Endodermal cell (in vitro differentiated cells): ENCODE measurements at regions not wholly inside any gene's neighbourhood (a gene's known extent, or its start where the extent isn't known, plus 50 kb on each side); places are given as distances from the start of the nearest gene placed in this dataset.

ENCODE experiments used
- DNase-seq: peaks from one replicate; pipeline ENCODE4 v3.0.0-alpha.2; 2017
- H3K27ac ChIP-seq: 2 replicates; pipeline ENCODE4 v1.5.1; 2013; ENCODE audit warnings: mild to moderate bottlenecking, low read depth, low read length, moderate library complexity
- H3K27me3 ChIP-seq: 2 replicates; pipeline ENCODE4 v1.6.1; 2013; ENCODE audit warnings: mild to moderate bottlenecking, low read length, moderate library complexity; ENCODE audit not compliant: insufficient read depth, control insufficient read depth, poor library complexity, severe bottlenecking
- H3K36me3 ChIP-seq: 2 replicates; pipeline ENCODE4 v1.7.0; 2013; ENCODE audit warnings: mild to moderate bottlenecking, low read length, moderate library complexity; ENCODE audit not compliant: control insufficient read depth, insufficient read depth
- H3K4me1 ChIP-seq: one replicate; pipeline ENCODE4 v1.7.0; 2013; ENCODE audit warnings: low read length; ENCODE audit not compliant: control insufficient read depth, insufficient read depth
- H3K4me3 ChIP-seq: 2 replicates; pipeline ENCODE4 v1.5.1; 2013; ENCODE audit warnings: mild to moderate bottlenecking, low read length, moderate library complexity
- H3K9ac ChIP-seq: 2 replicates; pipeline ENCODE4 v1.6.1; 2013; ENCODE audit warnings: mild to moderate bottlenecking, low read length, moderate library complexity; ENCODE audit not compliant: poor library complexity, severe bottlenecking; ENCODE audit errors: extremely low read depth
- H3K9me3 ChIP-seq: 2 replicates; pipeline ENCODE4 v1.6.1; 2013; ENCODE audit warnings: mild to moderate bottlenecking, low read length, moderate library complexity; ENCODE audit not compliant: control insufficient read depth
- H3K27ac Mint-ChIP-seq: 2 replicates; pipeline ENCODE4 v1.8.0; 2020; ENCODE audit warnings: mixed read lengths
- H3K27me3 Mint-ChIP-seq: 2 replicates; pipeline ENCODE4 v1.8.0; 2021; ENCODE audit warnings: mild to moderate bottlenecking, mixed read lengths; ENCODE audit not compliant: insufficient read depth
- H3K36me3 Mint-ChIP-seq: 2 replicates; pipeline ENCODE4 v1.8.0; 2020; ENCODE audit warnings: low read depth, mixed read lengths
- H3K4me1 Mint-ChIP-seq: 2 replicates; pipeline ENCODE4 v1.8.0; 2020; ENCODE audit warnings: mixed read lengths
- H3K4me3 Mint-ChIP-seq: 2 replicates; pipeline ENCODE4 v1.8.0; 2020; ENCODE audit warnings: mild to moderate bottlenecking, moderate library complexity, mixed read lengths
- H3K9me3 Mint-ChIP-seq: 2 replicates; pipeline ENCODE4 v1.8.0; 2020; ENCODE audit warnings: mild to moderate bottlenecking, mixed read lengths
- whole genome bisulfite sequencing, 2 experiments: methylation state at CpG; one replicate each; pipeline versions ENCODE4 v1.1.5 to v1.1.7; 2013; ENCODE audit warnings: missing lambda C conversion rate in 2 of 2, mixed read lengths in 1 of 2; ENCODE audit not compliant: insufficient coverage in 1 of 2, insufficient read length in 1 of 2; 5-methylcytosine and 5-hydroxymethylcytosine counted together
- TF ChIP-seq, protein P1 (sequence below): fragments of 200-600 bp; sonication (generic); conservative IDR thresholded peaks from 2 replicates; pipeline ENCODE4 v1.5.0; 2021; ENCODE audit warnings: antibody characterized with exemption, mild to moderate bottlenecking

DNA sequence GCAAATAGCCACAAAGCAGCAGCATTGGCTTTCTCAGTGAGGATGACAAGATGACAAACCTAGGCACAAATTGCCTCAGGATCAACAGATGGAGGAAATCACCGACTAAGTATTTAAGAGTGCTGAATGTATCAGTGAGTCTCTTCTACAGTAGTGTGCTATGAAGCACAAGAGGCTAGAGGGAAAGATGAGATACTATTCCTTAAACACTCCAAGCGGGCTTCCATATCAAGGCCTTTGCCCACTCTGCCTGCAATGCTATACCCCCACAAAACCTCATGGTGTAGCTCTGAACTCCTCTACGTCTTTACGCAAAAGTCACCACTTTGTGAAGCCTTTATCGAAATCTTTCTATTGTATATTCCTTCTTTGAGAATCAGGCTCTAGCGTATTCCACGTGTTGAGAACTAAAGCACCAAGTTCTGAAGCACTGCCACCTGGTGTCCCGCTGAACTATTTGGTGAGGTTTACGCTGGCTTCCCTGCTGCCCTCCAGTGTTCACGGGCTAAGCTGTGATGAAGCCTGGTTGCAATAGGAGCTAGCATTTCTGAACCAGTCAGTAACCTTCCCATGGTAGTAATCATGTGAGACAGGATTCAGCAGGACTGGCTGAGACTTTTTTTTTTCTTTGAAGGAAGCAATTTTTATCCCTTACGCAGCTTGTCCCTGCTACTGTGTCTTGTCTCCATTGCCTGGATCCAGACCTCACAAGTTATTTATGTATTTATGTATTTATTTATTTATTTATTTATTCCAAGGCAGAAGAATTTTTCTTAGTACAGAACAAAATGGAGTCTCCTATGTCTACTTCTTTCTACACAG, 426.5 kb upstream of the OR4E1 start:
- Histone ChIP-seq H3K9me3 (no peaks in the 10 kb centered on the region), H3K27ac (no peak overlapping the region), H3K4me3 (no peak overlapping the region), H3K27me3 (no peaks in the 10 kb centered on the region), H3K9ac (no peak overlapping the region), H3K4me1 (no peaks in the 10 kb centered on the region), H3K36me3 (no peaks in the 10 kb centered on the region)
- peak; percentile 90 for DNase-seq
- H3K27ac Mint-ChIP-seq: no peak overlapping the region
- peaks cover 2% of the 10 kb centered on the region for H3K4me1 Mint-ChIP-seq
- whole genome bisulfite sequencing, 2 experiments: 28 to 36% methylated on average over 8 to 11 of the region's 11 CpGs
- no peaks in the 10 kb centered on the region for H3K36me3 Mint-ChIP-seq
- no peaks in the 10 kb centered on the region for H3K9me3 Mint-ChIP-seq
- TF ChIP-seq, protein P1, sequence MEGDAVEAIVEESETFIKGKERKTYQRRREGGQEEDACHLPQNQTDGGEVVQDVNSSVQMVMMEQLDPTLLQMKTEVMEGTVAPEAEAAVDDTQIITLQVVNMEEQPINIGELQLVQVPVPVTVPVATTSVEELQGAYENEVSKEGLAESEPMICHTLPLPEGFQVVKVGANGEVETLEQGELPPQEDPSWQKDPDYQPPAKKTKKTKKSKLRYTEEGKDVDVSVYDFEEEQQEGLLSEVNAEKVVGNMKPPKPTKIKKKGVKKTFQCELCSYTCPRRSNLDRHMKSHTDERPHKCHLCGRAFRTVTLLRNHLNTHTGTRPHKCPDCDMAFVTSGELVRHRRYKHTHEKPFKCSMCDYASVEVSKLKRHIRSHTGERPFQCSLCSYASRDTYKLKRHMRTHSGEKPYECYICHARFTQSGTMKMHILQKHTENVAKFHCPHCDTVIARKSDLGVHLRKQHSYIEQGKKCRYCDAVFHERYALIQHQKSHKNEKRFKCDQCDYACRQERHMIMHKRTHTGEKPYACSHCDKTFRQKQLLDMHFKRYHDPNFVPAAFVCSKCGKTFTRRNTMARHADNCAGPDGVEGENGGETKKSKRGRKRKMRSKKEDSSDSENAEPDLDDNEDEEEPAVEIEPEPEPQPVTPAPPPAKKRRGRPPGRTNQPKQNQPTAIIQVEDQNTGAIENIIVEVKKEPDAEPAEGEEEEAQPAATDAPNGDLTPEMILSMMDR: peak; percentile 88
- H3K27me3 Mint-ChIP-seq: no peaks in the 10 kb centered on the region
- H3K4me3 Mint-ChIP-seq: no peak overlapping the region

DNA sequence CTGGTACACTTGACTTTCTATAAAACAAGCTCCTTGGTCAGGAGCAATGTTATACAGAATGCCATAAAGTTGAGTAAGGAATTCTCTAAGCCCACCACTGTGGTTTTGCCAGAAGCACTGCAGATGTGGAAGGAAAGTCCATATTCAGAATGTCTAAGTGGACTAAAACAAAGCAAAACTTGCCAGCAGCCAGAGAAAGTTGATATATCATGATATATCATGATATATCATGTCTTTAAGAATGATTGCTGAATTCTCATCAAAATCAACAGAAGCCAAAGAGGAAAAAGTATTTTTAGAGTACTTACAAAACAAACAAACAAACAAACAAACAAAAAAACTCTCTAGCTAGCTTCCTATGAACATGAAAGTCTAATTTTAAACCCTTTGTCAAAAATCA, 424.8 kb upstream of the OR4E1 start:
- Histone ChIP-seq H3K9ac (no peak overlapping the region), H3K4me3 (no peak overlapping the region), H3K27ac (no peak overlapping the region), H3K36me3 (no peaks in the 10 kb centered on the region), H3K4me1 (no peaks in the 10 kb centered on the region), H3K9me3 (no peaks in the 10 kb centered on the region), H3K27me3 (no peaks in the 10 kb centered on the region)
- Mint-ChIP-seq H3K4me3 (no peak overlapping the region), H3K9me3 (no peaks in the 10 kb centered on the region), H3K36me3 (no peaks in the 10 kb centered on the region), H3K27me3 (no peaks in the 10 kb centered on the region), H3K27ac (no peak overlapping the region), H3K4me1 (peaks cover 2% of the 10 kb centered on the region)
- no peak for DNase-seq
- TF ChIP-seq, protein P1: no peak

DNA sequence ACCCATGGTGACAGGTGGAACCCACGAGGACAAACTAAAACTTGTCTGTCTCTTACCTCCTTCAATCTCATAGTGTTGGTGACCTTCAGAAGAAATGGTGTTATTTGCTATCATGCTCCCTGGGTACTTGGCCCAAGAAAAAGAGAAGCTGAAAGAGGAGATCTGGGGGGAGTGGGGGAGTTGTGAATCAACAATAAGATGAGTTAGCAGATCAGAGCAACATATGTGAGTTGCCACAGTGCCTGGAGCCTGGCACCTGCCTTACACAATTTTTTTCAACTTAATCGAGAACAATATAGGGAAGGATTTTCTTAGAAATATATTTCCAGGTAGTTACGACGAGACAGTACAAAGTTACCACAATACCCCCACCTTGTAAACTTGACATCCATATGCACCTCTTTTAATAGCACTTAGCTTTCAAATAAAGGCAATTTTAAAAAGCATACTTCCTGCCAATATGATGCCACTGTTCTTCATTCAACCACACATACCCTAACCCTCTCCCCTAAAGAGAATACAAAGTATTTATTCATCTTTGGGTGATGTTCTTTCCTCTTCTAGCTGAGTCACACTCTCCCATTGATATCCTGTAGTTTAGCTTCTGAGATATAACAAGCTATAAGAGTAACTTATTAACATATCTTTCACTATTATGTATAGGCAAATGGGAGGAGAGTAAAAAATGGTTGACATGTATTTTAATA, 424.1 kb upstream of the OR4E1 start:
- H3K27ac ChIP-seq: no peak overlapping the region
- 88% methylated on average over 4 of the region's 4 CpGs; no CpG with 5 or more reads in 1 of the 2 experiments for WGBS, 2 experiments
- no peak overlapping the region for H3K4me3 ChIP-seq
- Mint-ChIP-seq H3K4me3 (no peak overlapping the region), H3K27me3 (no peaks in the 10 kb centered on the region), H3K36me3 (no peaks in the 10 kb centered on the region), H3K9me3 (no peaks in the 10 kb centered on the region), H3K4me1 (peaks cover 2% of the 10 kb centered on the region), H3K27ac (no peak overlapping the region)
- H3K4me1 ChIP-seq: no peaks in the 10 kb centered on the region
- TF ChIP-seq, protein P1: no peak
- no peaks in the 10 kb centered on the region for H3K9me3 ChIP-seq
- DNase-seq: no peak
- H3K27me3 ChIP-seq: no peaks in the 10 kb centered on the region
- H3K36me3 ChIP-seq: no peaks in the 10 kb centered on the region
- H3K9ac ChIP-seq: no peak overlapping the region
